HepG2 (cell line): ENCODE measurements at regions not wholly inside any gene's neighbourhood (a gene's known extent, or its start where the extent isn't known, plus 50 kb on each side); places are given as distances from the start of the nearest gene placed in this dataset.

Experiments used
- ATAC-seq: fragments of 200-7000 bp; cut with Tn5 transposase; 3 replicates; pipeline ENCODE4 v1.9.1; 2020; ENCODE audit warnings: mild to moderate bottlenecking, moderate library complexity
- BruUV-seq: library from RNA; stranded (reverse); fragments of 400-500 nt; replicated peaks from 2 replicates; lab custom pipeline; 2021; lab: Mats Ljungman, UMichigan
- CTCF ChIA-PET: fragments of 300-600 bp; formaldehyde crosslinking; extraction: SDS; loops from one replicate; lab custom pipeline; 2021; ENCODE audit warnings: low total read pairs, inconsistent platforms, low intra/inter-chr PET ratio; lab: Yijun Ruan, JAX
- POLR2A ChIA-PET: fragments of 350-600 bp; sonication (Branson Sonifier 250); formaldehyde crosslinking; loops from one replicate; lab custom pipeline; 2020; ENCODE audit warnings: antibody characterized with exemption, inconsistent platforms; lab: Yijun Ruan, JAX
- DNase-seq: peaks from one replicate; pipeline ENCODE4 v3.0.0-alpha.2; 2015; ENCODE audit warnings: low spot score
- FAIRE-seq: peaks from 3 replicates; lab custom pipeline; 2011; peaks lifted over from hg19 to GRCh38; lab: Jason Lieb, UNC
- H2AFZ ChIP-seq: one replicate; pipeline ENCODE4 v1.6.1; 2011; ENCODE audit warnings: low read length, inconsistent platforms
- H3K27ac ChIP-seq: fragments of 300-600 bp; 3 replicates; pipeline ENCODE4 v1.8.0; 2011; ENCODE audit warnings: mixed run types, mild to moderate bottlenecking, mixed read lengths, low read length, inconsistent platforms; ENCODE audit not compliant: insufficient read depth; ENCODE audit errors: extremely low read length
- H3K27me3 ChIP-seq, 2 experiments: fragments of 200-600 bp in 1 of 2; 2 replicates in 1 of 2; 3 replicates in 1 of 2; pipeline versions ENCODE4 v1.6.0 to v1.8.0; 2011; ENCODE audit warnings: low read length in 2 of 2, mild to moderate bottlenecking in 2 of 2, moderate library complexity in 2 of 2, inconsistent platforms in 1 of 2; ENCODE audit not compliant: insufficient read depth in 2 of 2, control insufficient read depth in 1 of 2
- H3K36me3 ChIP-seq, 2 experiments: fragments of 200-600 bp in 1 of 2; replicated peaks in 1 of 2; 2 replicates in 1 of 2; 3 replicates in 1 of 2; pipeline versions ENCODE4 v1.5.1 to v1.8.0; 2011; ENCODE audit warnings: low read length in 2 of 2, inconsistent platforms in 1 of 2; ENCODE audit not compliant: insufficient read depth in 2 of 2, control insufficient read depth in 1 of 2
- H3K4me1 ChIP-seq: 2 replicates; pipeline ENCODE4 v1.5.1; 2012; ENCODE audit warnings: low read length, inconsistent platforms; ENCODE audit not compliant: insufficient read depth
- H3K4me2 ChIP-seq: 2 replicates; pipeline ENCODE4 v1.6.0; 2011; ENCODE audit warnings: low read depth, low read length, inconsistent platforms
- H3K4me3 ChIP-seq, 3 experiments: fragments of 200-600 bp in 1 of 3; sonication (generic), shearing (Covaris generic) in 1 of 3; replicated peaks in 1 of 3; 2 replicates each; pipeline ENCODE4 v1.5.1; 2011 to 2016; ENCODE audit warnings: low read length in 3 of 3, inconsistent platforms in 2 of 3, low read depth in 2 of 3, mild to moderate bottlenecking in 2 of 3, control low read depth in 1 of 3, mixed read lengths in 1 of 3; ENCODE audit not compliant: insufficient read depth in 1 of 3
- H3K79me2 ChIP-seq: one replicate; pipeline ENCODE4 v1.6.1; 2011; ENCODE audit warnings: low read length, inconsistent platforms; ENCODE audit not compliant: insufficient read depth
- H3K9ac ChIP-seq: 2 replicates; pipeline ENCODE4 v1.6.0; 2011; ENCODE audit warnings: mild to moderate bottlenecking, low read depth, low read length, inconsistent platforms; ENCODE audit not compliant: insufficient read depth
- H3K9me3 ChIP-seq: 2 replicates; pipeline ENCODE4 v1.5.1; 2012; ENCODE audit warnings: mild to moderate bottlenecking, low read length
- H4K20me1 ChIP-seq: 2 replicates; pipeline ENCODE4 v1.6.0; 2011; ENCODE audit warnings: inconsistent platforms, mild to moderate bottlenecking, low read length, moderate library complexity; ENCODE audit not compliant: insufficient read depth
- ATF1 ChIP-seq: IDR thresholded peaks from 2 replicates; pipeline ENCODE4 v1.6.1; 2016; ENCODE audit warnings: mild to moderate bottlenecking, control low read depth
- BRD4 ChIP-seq: sonication (generic); formaldehyde crosslinking; IDR thresholded peaks from 2 replicates; pipeline ENCODE4 v1.4.0; 2020; ENCODE audit warnings: missing genetic modification reagents
- FOSL2 ChIP-seq: sonication (generic); formaldehyde crosslinking; IDR thresholded peaks from 2 replicates; pipeline ENCODE4 v1.4.0; 2020; ENCODE audit warnings: missing genetic modification reagents
- FOXM1 ChIP-seq: sonication (generic); formaldehyde crosslinking; IDR thresholded peaks from 2 replicates; pipeline ENCODE4 v1.5.0; 2020; ENCODE audit warnings: missing genetic modification reagents
- HIVEP1 ChIP-seq: sonication (generic); formaldehyde crosslinking; IDR thresholded peaks from 2 replicates; pipeline ENCODE4 v1.4.0; 2020; ENCODE audit warnings: mild to moderate bottlenecking, missing genetic modification reagents
- IKZF1 ChIP-seq: fragments of 450-650 bp; IDR thresholded peaks from 2 replicates; pipeline ENCODE4 v1.7.1; 2016
- KDM4B ChIP-seq: sonication (generic); formaldehyde crosslinking; IDR thresholded peaks from 2 replicates; pipeline ENCODE4 v1.4.0; 2020; ENCODE audit warnings: missing genetic modification reagents
- LRRFIP1 ChIP-seq: sonication (generic); formaldehyde crosslinking; conservative IDR thresholded peaks from 2 replicates; pipeline ENCODE4 v1.4.0; 2020; ENCODE audit warnings: missing genetic modification reagents
- RAD51 ChIP-seq: fragments of 450-650 bp; IDR thresholded peaks from 2 replicates; pipeline ENCODE4 v1.6.1; 2016; ENCODE audit warnings: borderline replicate concordance
- RBAK ChIP-seq: sonication (generic); formaldehyde crosslinking; IDR thresholded peaks from 2 replicates; pipeline ENCODE4 v1.5.1; 2020; ENCODE audit warnings: mild to moderate bottlenecking, missing genetic modification reagents
- SRY ChIP-seq: sonication (generic); formaldehyde crosslinking; IDR thresholded peaks from 2 replicates; pipeline ENCODE4 v1.8.0; 2022; ENCODE audit warnings: mild to moderate bottlenecking, missing genetic modification reagents
- TEAD2 ChIP-seq: sonication (generic); formaldehyde crosslinking; IDR thresholded peaks from 2 replicates; pipeline ENCODE4 v1.9.0; 2021; ENCODE audit warnings: missing genetic modification reagents
- YEATS4 ChIP-seq: sonication (generic); formaldehyde crosslinking; IDR thresholded peaks from 2 replicates; pipeline ENCODE4 v1.4.0; 2020; ENCODE audit warnings: missing genetic modification reagents, borderline replicate concordance
- ZNF142 ChIP-seq: sonication (generic); formaldehyde crosslinking; IDR thresholded peaks from 2 replicates; pipeline ENCODE4 v1.4.0; 2020; ENCODE audit warnings: missing genetic modification reagents
- ZNF335 ChIP-seq: sonication (generic); formaldehyde crosslinking; IDR thresholded peaks from 2 replicates; pipeline ENCODE4 v1.4.0; 2020; ENCODE audit warnings: missing genetic modification reagents
- ZNF362 ChIP-seq: sonication (generic); formaldehyde crosslinking; IDR thresholded peaks from 2 replicates; pipeline ENCODE4 v1.4.0; 2020; ENCODE audit warnings: missing genetic modification reagents, mild to moderate bottlenecking, borderline replicate concordance
- ZNF558 ChIP-seq: sonication (generic); formaldehyde crosslinking; IDR thresholded peaks from 2 replicates; pipeline ENCODE4 v1.9.0; 2022; ENCODE audit warnings: mild to moderate bottlenecking, missing genetic modification reagents, borderline replicate concordance
- ZNF577 ChIP-seq: sonication (generic); formaldehyde crosslinking; IDR thresholded peaks from 2 replicates; pipeline ENCODE4 v1.4.0; 2020; ENCODE audit warnings: mild to moderate bottlenecking, low read depth, missing genetic modification reagents, borderline replicate concordance
- ZNF724P ChIP-seq: sonication (generic); formaldehyde crosslinking; IDR thresholded peaks from 2 replicates; pipeline ENCODE4 v1.8.0; 2022; ENCODE audit warnings: missing genetic modification reagents, borderline replicate concordance
- WGBS: methylation state at CpG from one replicate; pipeline ENCODE4 v1.1.6; 2017; ENCODE audit warnings: low lambda C conversion rate; 5-methylcytosine and 5-hydroxymethylcytosine counted together
- in situ Hi-C: cut with HindIII; loops from 2 replicates; pipeline ENCODE4 v1.10.0; 2017; ENCODE audit warnings: low pct_unique_long_range_greater_than_20kb; ENCODE audit not compliant: extremely low pct_ligation_motif_present
- intact Hi-C: fragments of 100-400 bp; cut with micrococcal nuclease; formaldehyde crosslinking; loops from one replicate; pipeline ENCODE4 v1.10.0; 2022; ENCODE audit not compliant: unreplicated experiment

- Histone ChIP-seq H2AFZ (no peak overlapping the region), H4K20me1 (no peaks in the 10 kb centered on the region), H3K79me2 (no peaks in the 10 kb centered on the region), H3K9ac (no peak overlapping the region), H3K27ac (no peak overlapping the region), H3K4me1 (no peaks in the 10 kb centered on the region), H3K9me3 (no peaks in the 10 kb centered on the region), H3K4me2 (no peak overlapping the region), H3K4me3 (no peak overlapping the region), H3K36me3 (no peaks in the 10 kb centered on the region), H3K27me3 (peaks cover 0 to 13% of the 10 kb centered on the region in 2 experiments; a peak in 2 of 5 replicates)
- in situ Hi-C loops (no loop called here), intact Hi-C loops (no loop called here)
- BruUV-seq, result no TSS peak
- FAIRE-seq (no peak), DNase-seq (no peak), ATAC-seq (no peak)
- WGBS, result 7% methylated on average over 2 of the region's 2 CpGs
- ChIA-PET POLR2A (no interaction called here), CTCF (no interaction called here)
- TF ChIP-seq FOXM1, result no peak
- no peak for TF ChIP-seq ZNF362 (CRISPR knock-in tag)
- TF ChIP-seq YEATS4, result no peak
- TF ChIP-seq ZNF335, result no peak
- no peak for TF ChIP-seq ZNF558 (CRISPR knock-in tag)
- TF ChIP-seq RAD51, result no peak
- TF ChIP-seq ZNF577, result no peak
- no peak for TF ChIP-seq TEAD2 (CRISPR knock-in tag)
- no peak for TF ChIP-seq LRRFIP1 (CRISPR knock-in tag)
- TF ChIP-seq ZNF142 (CRISPR knock-in tag), result no peak
- no peak for TF ChIP-seq IKZF1
- no peak for TF ChIP-seq BRD4 (CRISPR knock-in tag)
- TF ChIP-seq ZNF724P (CRISPR knock-in tag), result no peak
- TF ChIP-seq FOSL2 (CRISPR knock-in tag), result no peak
- no peak for TF ChIP-seq RBAK (CRISPR knock-in tag)
- TF ChIP-seq KDM4B (CRISPR knock-in tag), result no peak
- no peak for TF ChIP-seq ATF1
- TF ChIP-seq SRY, result no peak
- TF ChIP-seq HIVEP1, result no peak
Observed at GRCh38 chr5:52690236-52690768, 97.4 kb upstream of the ITGA1 start.
